DMS153 treated with DMSO at 0.1 percent for 48 hours (cell line): ENCODE measurements at regions not wholly inside any gene's neighbourhood (a gene's known extent, or its start where the extent isn't known, plus 50 kb on each side); places are given as distances from the start of the nearest gene placed in this dataset.

Experiments used
- DNase-seq: peaks from one replicate; lab custom pipeline; 2025; ENCODE audit not compliant: unreplicated experiment; lab: John Stamatoyannopoulos, UW

DNA sequence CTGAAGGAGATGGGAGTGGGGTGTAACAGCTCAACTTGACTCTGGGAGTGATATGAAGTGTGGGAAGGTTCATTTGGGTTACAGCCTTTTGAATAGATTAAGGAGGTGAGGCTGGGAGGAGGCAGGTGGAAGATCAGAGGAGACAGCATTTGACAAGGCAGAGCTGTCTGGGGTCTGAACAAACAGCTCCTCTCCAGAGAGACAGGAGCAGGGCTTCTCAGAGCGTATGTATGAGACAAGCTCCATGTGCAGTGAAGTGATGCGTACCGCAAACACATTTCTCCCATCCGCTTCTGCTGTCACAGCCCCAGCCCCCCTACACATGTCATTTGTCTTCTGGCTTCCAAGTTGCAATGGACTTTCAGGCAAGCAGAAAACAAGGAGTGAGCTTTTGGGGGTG, 137.1 kb upstream of the E2F8 start:
- no peak for DNase-seq

DNA sequence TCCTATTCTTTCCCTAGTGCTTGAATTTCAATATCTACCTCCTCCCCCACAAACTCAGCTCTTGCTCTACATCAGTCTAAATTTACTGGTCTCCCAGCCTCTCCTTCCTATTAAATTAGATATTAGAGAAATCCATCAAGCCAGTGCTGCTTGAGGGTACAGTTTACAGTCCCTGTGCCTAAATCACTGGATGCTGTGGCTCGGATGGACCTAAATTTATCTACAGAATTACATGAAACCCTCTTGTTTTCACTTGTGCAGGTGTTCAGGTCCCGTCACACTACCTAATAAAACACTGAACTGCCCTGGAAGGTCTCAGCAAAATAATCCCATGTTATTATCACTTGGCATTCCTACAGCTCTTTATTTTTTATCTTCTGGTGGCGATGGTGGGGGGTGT, 134.7 kb upstream of the E2F8 start:
- no peak for DNase-seq

DNA sequence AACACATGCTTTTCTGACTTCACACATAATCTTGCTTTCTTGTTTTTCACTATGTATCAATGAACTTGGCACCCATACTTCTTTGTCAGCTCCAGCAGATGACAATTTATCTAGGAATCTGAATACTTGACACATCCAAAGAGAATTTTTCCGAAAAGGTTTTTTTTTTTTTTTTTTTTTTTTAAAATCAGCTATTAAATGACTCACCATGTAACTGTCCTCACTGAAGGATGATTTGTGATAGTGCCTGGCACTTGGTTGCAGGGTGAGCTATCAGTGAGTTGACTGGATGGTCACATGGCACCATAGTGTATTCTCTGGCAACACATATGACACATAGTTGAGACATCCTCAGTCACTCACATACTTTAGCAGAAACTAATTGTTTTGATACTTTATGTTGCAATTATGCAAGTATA, 133.4 kb upstream of the E2F8 start:
- DNase-seq = no peak

GRCh38 chr11:19372381-19372780, 131.6 kb upstream of the E2F8 start:
- DNase-seq = no peak

GRCh38 chr11:19370100-19370861, 129.5 kb upstream of the E2F8 start:
- DNase-seq = no peak

DNA sequence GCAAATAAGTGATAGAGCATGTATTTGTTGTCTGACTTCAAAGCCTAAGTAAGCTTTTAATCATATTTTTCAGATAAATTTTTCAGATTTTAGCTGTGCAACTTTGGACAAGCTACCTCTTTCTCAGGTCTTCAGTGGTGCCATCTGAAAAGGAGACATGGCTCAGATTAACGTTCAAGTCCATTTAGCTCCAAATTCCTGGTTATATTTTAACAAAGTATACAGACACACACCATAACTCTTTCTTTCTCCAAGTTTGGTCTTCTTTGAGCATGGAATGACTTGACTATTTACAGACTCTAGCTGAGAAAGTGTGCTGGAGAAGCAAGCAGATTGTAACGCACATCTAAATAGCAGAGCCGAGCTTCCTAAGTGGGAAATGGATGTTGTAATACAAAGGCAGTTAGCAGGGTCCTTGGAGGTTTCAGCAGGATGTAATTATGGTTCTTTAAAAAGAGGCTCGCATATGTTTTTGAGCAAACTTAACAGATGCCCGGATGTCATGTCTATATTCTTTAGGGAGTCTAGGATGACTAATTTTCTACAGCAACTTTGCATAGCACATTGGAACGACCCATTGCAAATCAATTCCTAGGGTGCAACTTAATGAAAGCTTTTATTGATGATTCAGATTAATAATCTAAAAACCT, 128.1 kb upstream of the E2F8 start:
- DNase-seq = no peak

GRCh38 chr11:19366992-19367709, 126.4 kb upstream of the E2F8 start:
- DNase-seq = no peak

DNA sequence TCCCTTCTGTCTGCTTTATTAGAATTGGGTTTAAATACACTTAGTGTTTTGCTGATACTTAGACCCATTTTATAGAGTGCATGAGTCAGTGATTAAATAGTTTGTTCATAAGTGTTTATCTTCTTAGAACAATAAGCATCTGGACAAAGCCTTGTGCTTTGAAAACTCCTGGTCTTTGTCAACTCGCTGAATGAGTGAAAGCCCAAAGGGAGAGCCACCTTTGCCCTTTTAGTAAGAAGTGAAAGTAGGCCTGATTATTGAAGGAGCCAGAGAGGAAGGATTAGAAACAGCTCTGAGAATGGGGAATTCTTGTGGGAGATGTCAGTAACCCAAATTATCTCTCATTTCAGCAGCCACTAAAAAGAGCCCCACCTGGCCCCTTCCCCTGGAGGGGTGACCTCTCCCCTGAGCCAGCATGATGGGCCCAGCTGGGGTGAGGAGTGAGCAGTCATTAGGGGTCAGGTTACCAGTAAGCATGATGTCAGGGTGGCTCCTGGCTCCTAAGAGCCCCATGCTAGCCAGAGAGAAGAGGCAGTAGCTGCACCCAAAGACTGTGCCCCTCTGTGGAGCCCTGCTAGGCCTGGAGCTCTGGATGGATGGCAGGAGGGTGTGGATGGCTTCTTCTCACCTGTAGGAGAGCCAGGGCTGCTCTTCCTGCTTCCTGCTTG, 125.1 kb upstream of the E2F8 start:
- DNase-seq = peak; percentile 20

- DNase-seq = no peak
These were observed 118.7 kb upstream of the E2F8 start for GRCh38 chr11:19359221-19360000.

GRCh38 chr11:19357943-19358342, 117.2 kb upstream of the E2F8 start:
- DNase-seq = no peak

- DNase-seq = no peak
These were observed 114.9 kb upstream of the E2F8 start for GRCh38 chr11:19355601-19356000.

DNA sequence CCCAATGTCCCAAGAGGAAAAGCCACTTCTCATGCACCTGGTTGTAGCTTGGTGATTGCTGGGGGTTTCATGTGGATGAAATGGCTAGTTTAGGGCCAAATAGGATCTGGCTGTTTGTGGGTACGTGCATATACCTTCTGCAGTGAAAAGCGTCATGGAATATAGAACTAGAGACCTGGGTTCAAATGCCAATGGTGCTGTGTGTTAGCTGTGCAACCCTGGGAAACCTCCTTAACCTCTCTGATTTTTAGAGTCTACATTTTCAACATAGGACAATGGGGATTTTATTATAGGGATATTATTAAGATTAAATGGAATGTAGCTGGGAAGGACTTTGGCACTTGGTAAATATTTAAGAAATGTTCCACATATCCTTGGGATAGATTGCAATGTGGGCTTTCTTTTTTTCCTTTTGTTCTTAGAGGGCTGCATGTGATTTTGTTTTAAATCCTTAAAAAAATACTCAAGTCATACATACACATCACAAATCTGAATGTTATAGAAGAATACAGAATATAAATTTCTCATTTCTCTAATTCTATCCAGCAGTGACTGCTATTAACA, 112.6 kb upstream of the E2F8 start:
- no peak for DNase-seq

DNA sequence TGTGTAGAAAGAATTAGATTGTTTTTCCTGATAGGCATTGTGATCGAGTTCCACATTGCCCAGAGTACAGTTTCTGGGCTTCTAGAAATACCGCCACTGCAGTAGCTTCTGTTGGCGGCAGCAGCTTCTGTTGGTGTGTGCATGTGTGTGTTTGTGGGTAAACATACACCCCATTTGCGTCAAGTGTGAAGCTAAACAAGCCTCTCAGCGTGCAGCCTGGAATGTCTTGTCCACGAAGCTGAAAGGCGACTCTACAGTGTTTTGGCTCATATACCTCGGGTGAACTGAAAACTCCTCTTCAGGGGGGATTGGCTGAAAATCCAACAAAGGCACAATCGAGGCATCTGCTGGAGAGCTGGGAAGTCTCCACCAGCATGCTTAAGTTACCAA, 112.0 kb upstream of the E2F8 start:
- DNase-seq = no peak

- no peak for DNase-seq
These were observed 111.5 kb upstream of the E2F8 start for GRCh38 chr11:19352072-19352770.

DNA sequence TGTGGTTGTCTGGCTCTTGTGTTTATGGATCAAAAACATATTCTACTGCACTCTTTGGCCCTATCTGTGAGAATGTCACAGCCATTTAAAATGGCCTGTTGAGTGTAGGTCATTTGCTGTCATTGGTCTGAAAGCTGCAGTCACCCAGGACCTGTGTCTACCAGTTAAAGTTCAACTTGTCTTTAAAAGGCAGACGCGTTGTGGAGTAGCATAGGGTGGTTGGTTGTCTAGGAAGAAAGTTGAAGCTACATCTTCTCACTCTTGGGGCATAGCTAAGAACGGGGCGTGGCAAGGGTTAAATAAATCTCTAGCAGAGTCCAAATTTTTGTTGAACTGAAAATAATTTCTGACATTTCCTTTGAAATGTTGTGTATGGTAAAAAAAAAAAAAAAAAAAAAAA, 110.7 kb upstream of the E2F8 start:
- DNase-seq = no peak

DNA sequence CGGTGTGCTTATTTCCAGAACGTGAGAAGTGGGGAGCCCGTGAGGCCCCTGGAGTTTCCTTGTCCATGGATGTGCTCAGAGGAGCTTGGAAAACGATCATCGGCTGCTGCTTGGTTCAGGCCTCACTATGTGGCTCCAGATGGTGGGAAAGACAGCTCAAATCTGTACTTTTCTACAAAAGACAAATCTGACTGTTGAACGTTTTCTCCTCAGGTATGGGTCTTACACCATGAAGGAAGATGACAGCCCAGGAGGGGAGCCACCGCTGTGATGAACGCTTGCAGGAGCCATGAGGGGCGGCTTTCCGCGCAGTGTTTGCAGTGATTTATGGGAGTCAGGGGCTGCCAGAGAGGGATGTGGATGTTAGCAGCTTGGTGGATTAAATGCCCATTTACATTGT, 109.4 kb upstream of the E2F8 start:
- DNase-seq = no peak

DNA sequence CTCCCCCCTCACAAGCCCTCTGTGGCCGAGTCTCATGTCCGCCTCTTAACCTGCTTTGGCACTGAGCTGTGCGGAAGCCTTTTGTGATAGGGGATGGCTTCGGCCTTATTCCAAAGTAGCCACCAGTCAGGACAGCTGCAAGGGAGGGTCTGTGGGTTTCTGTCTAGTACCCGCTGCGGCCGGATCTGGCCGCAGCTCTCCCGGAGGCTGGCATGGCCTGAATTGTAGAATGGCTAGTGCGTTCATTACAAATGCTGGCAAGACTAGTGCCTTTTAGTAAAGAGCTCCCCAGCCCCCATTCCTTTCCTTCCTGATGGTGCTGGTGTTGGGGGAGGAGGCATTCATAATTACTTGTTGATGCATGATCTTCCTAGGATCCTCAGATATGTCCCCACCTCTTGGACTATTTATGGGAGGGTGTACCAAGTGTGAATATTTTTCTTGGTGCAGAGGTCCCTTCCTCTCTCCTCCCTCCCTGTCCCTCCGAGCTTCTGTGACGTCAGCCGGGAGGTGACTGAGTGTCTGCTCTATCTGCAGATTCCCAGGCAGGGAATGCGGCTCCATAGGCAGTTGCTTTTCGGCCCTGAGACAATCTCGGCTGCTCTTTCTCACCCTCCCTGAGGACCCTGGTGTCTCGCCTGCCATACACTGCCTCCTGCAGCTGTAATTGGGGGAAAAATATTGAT, 108.7 kb upstream of the E2F8 start:
- no peak for DNase-seq

- DNase-seq = no peak
These were observed 107.2 kb upstream of the E2F8 start for GRCh38 chr11:19347911-19348310.
